ENCODE measurements at regions not wholly inside any gene's neighbourhood (a gene's known extent, or its start where the extent isn't known, plus 50 kb on each side); places are given as distances from the start of the nearest gene placed in this dataset.

DNA sequence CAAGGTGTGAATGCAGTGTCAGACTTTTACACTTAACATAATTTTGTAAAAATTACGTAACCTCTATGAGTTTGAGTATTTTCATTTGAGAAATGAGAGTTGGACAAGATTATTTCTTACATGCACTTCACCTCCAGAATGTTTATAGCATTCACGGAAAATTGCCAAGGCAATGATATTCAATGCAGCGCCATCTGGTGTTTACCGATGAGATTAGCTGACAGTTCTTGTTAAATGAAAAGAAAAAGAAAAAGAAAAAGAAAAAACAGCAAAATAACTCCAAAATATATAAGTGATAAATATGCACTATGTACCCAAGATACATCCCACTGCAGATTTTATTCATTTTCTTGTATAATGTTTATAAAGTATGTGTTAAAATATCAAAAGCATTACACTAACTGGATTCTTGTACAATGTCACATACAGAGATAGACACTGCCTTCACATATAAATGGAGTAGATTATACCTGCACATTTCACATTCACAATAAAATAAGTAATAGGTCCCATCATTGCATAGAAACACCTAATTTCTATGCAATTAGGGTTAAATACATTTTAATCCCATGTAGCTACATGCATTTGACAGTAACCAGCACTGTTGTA lies 976.3 kb upstream of the FAT3 start:
- TF ChIP-seq, protein P1, sequence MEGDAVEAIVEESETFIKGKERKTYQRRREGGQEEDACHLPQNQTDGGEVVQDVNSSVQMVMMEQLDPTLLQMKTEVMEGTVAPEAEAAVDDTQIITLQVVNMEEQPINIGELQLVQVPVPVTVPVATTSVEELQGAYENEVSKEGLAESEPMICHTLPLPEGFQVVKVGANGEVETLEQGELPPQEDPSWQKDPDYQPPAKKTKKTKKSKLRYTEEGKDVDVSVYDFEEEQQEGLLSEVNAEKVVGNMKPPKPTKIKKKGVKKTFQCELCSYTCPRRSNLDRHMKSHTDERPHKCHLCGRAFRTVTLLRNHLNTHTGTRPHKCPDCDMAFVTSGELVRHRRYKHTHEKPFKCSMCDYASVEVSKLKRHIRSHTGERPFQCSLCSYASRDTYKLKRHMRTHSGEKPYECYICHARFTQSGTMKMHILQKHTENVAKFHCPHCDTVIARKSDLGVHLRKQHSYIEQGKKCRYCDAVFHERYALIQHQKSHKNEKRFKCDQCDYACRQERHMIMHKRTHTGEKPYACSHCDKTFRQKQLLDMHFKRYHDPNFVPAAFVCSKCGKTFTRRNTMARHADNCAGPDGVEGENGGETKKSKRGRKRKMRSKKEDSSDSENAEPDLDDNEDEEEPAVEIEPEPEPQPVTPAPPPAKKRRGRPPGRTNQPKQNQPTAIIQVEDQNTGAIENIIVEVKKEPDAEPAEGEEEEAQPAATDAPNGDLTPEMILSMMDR (IDR thresholded peaks at IDR 0.05; ENCODE audit: insufficient read depth, low read length), result peak; percentile 59
- H3K4me3 ChIP-seq (ENCODE audit: low read depth, low read length), result no peak overlapping the region
- DNase-seq (ENCODE audit: low read depth), result peak; percentile 56

DNA sequence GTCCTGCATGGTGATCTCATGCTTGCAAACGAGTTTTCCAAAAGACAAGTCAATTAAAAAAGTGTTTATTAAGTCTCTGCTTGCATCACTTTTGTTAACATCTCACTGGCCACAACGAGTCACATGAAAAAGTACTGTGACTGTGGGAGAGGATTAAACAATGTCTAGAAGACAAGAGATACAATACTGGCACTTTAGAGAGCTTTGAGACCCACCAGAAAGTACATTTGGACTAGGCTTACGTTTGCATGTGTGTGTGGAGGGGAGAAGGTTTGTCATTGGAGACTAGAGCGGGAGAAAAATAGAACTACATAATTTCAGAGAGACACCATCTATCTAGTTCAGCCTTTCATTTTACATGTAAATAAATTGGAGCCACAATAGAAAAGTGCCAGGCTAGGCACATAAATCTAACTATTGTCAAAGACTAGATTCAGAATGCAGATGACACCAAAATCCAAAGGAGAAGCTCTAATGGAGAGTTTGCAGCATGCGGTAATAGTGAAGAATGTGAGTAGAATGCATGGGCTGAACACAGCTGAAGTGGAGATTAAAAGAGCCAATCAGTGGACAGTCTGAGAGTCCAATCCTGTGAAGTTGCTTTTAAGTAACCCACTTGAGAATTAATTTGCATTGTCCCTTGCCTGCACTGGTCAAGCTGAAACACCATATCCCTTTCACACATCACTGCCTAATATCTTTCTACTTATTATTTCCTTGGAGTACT lies 977.4 kb upstream of the FAT3 start:
- DNase-seq (ENCODE audit: low read depth), result no peak
- H3K4me3 ChIP-seq (ENCODE audit: low read depth, low read length), result no peak overlapping the region
- TF ChIP-seq, protein P1 (IDR thresholded peaks at IDR 0.05; ENCODE audit: insufficient read depth, low read length), result no peak

DNA sequence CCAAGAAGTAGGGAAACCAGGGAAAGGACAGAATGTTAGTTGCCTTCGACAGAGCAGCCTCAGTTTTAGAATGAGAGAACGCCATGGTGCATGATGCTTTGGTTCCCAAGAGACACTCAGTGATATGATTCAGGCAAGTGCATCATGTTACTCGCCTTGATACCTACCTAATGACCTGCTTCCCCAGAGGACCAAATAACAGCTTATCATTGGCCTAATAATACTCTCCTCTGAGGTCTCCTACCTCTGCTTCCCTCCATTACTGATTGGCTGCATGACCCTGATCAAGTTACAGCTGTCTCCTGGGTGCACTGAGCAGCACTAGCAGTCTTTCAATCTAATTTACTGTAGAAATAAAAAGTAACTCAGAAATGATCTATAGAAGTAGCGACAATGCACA lies 979.7 kb upstream of the FAT3 start:
- TF ChIP-seq, protein P1 (IDR thresholded peaks at IDR 0.05; ENCODE audit: insufficient read depth, low read length), result no peak
- no peak overlapping the region for H3K4me3 ChIP-seq (ENCODE audit: low read depth, low read length)
- no peak for DNase-seq (ENCODE audit: low read depth)

DNA sequence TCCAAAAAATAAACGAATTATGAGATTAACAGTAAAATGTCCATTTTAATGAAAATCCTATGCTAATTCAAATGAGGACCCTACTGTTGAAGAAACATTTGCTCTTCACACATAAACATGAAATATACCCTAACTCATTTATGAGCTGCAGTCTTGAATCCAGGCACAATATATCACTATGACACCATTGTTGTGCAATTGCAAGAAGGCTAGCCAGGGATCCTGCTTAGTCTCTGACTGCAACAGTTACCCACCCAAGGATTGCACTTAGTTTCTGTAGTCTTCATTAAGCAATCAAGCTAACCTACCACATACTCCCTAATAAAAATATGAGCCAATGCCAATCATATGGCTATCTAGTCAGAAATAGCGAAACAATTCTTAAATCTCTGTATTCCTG lies 981.0 kb upstream of the FAT3 start:
- H3K4me3 ChIP-seq (ENCODE audit: low read depth, low read length), result no peak overlapping the region
- TF ChIP-seq, protein P1 (IDR thresholded peaks at IDR 0.05; ENCODE audit: insufficient read depth, low read length), result no peak
- peak; percentile 36 for DNase-seq (ENCODE audit: low read depth)

DNA sequence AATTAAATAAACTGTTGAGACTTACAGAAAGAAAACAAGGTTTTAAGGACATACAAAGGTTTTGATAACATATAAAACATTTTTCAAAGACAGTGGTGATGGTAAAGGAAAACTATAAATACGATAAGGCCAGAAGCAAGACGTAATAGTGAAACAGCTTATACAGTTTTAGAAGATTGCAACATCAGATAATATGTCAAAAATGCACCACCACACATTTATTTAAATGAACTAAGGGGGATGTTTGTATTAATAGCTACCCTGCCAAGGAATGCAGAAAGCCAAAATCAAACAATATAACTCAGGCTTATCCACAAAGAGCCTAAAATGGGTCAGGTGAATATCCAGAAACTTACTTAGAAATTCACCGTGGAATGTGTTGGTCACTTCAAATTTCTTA lies 981.6 kb upstream of the FAT3 start:
- TF ChIP-seq, protein P1 (IDR thresholded peaks at IDR 0.05; ENCODE audit: insufficient read depth, low read length), result no peak
- H3K4me3 ChIP-seq (ENCODE audit: low read depth, low read length), result no peak overlapping the region
- no peak for DNase-seq (ENCODE audit: low read depth)

DNA sequence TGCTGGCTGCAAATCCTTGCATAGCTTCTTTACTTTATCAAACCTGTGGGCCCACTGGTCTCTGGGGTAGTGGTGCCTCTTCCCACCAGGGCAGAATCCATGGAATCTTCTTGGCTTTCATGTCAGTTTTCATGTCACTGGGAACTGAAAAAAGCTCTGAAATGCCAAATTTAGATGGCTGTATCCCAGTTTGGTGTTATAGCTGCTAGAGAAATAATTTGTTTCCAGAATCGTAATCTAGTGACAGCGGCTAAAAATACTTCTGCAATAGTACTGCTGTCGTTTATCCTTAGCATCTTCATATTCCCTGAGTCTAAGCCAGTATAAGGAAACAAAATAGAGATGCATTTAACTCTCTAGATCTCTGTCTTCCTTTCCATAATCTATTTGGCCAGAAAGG lies 983.4 kb upstream of the FAT3 start:
- H3K4me3 ChIP-seq (ENCODE audit: low read depth, low read length), result no peak overlapping the region
- TF ChIP-seq, protein P1 (IDR thresholded peaks at IDR 0.05; ENCODE audit: insufficient read depth, low read length), result no peak
- DNase-seq (ENCODE audit: low read depth), result no peak
